AG09309 (cell line): ENCODE measurements at regions not wholly inside any gene's neighbourhood (a gene's known extent, or its start where the extent isn't known, plus 50 kb on each side); places are given as distances from the start of the nearest gene placed in this dataset.

Experiments used
- DNase-seq: peaks from one replicate; pipeline ENCODE4 v3.0.0-alpha.2; 2010; ENCODE audit warnings: low read depth
- H3K4me3 ChIP-seq: 2 replicates; pipeline ENCODE4 v1.5.1; 2011; ENCODE audit warnings: mild to moderate bottlenecking, low read depth, low read length, moderate library complexity; ENCODE audit not compliant: control insufficient read depth
- CTCF ChIP-seq: IDR thresholded peaks from 2 replicates; pipeline ENCODE4 v1.5.1; 2011; ENCODE audit warnings: mild to moderate bottlenecking, low read depth, low read length, inconsistent platforms; ENCODE audit not compliant: insufficient read depth, control insufficient read depth; ENCODE audit errors: missing control alignments

GRCh38 chr2:16566701-16567100 is 98.9 kb downstream of the CYRIA start:
- DNase-seq = no peak
- no peak for TF ChIP-seq CTCF
- no peak overlapping the region for H3K4me3 ChIP-seq

GRCh38 chr2:16565481-16565880 is 100.2 kb downstream of the CYRIA start:
- H3K4me3 ChIP-seq = no peak overlapping the region
- DNase-seq = no peak
- TF ChIP-seq CTCF = no peak

DNA sequence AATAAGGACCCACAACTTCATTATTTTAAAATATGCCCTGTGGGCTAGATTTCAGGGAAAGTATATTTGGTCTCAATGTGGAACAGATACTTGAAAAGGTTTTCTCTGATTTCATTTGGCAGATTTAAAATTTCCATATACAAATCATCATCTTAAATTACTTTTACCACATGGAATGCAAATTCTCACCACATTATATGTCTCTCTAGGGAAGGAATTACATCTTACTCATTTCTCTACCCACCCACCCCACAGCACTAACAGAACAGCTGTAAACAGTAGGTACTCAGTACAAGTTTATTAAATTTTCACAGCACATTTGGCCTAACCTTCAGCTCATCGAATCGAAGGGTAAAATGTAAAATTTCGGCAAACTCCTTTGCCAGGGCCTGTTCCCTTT is 104.0 kb downstream of the CYRIA start:
- no peak overlapping the region for H3K4me3 ChIP-seq
- TF ChIP-seq CTCF = no peak
- DNase-seq = no peak

DNA sequence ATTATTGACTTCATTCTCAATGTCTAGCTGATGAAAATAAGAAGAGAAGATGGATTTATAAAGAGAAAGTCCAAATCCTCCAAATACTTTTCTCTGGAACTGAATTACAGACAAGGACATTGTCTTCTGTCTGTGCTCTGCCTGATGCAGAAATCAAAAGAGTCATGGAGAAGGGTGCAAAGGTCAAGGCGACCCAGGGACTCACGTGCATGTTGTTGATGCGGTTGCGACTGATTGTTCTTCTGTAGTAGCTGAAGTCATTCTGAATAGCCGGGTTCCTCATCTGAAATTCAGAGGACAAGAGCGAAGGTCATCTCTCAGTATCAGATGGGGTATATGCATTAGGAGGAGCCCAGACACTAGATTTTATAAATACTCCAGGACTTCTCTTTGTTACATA is 104.4 kb downstream of the CYRIA start:
- no peak for DNase-seq
- no peak for TF ChIP-seq CTCF
- H3K4me3 ChIP-seq = no peak overlapping the region

DNA sequence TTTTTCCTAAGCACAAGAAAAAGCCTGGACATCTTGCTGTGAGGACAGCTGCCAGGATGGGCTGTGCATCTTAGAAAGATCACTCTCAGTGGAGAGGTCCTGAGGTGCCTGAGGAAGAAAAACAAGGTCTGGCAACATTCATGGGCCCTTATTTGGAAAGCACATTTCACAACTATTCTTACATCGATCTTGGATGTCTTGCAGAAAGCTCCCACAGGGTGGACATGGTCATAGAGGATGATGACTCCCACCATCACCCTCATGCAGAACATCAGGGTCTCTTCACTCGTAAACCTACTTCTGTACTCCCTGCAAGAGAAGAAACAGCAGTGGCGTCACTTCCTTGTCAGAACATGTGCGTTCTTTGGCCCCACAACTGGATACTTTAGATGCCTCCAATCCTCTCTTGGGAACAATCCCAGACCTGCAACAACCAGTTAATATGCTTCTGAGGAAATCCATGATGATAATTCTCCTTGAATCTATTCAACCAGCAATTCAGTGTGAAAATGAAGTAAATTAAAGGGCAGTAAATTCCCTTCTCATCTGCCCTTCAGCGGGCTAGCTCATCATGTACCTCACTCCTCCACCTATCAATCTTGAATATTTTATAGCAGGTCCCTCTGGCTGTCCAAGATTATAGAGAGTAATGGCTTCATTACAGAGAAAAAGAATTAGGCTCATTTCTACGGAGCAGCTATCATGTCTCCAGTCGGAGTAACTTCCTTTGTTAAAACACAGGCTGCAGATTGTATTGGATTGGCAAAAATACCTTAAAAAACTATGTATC is 106.2 kb downstream of the CYRIA start:
- H3K4me3 ChIP-seq = no peak overlapping the region
- no peak for DNase-seq
- TF ChIP-seq CTCF = no peak

GRCh38 chr2:16554060-16554583 is 111.5 kb downstream of the CYRIA start:
- no peak overlapping the region for H3K4me3 ChIP-seq
- no peak for TF ChIP-seq CTCF
- no peak for DNase-seq
